DMS 273 (cell line): ENCODE measurements at regions not wholly inside any gene's neighbourhood (a gene's known extent, or its start where the extent isn't known, plus 50 kb on each side); places are given as distances from the start of the nearest gene placed in this dataset.
A peak's percentile ranks its signal among the peaks of the same experiment; 100 is the strongest.
"Not testable (repeated sequence)": the region's sequence is repeated elsewhere in the genome, so short reads cannot be mapped to it uniquely, and the experiment has no call there.

Experiments used
- DNase-seq: peaks from one replicate; lab custom pipeline; 2025; ENCODE audit not compliant: unreplicated experiment; lab: John Stamatoyannopoulos, UW

DNA sequence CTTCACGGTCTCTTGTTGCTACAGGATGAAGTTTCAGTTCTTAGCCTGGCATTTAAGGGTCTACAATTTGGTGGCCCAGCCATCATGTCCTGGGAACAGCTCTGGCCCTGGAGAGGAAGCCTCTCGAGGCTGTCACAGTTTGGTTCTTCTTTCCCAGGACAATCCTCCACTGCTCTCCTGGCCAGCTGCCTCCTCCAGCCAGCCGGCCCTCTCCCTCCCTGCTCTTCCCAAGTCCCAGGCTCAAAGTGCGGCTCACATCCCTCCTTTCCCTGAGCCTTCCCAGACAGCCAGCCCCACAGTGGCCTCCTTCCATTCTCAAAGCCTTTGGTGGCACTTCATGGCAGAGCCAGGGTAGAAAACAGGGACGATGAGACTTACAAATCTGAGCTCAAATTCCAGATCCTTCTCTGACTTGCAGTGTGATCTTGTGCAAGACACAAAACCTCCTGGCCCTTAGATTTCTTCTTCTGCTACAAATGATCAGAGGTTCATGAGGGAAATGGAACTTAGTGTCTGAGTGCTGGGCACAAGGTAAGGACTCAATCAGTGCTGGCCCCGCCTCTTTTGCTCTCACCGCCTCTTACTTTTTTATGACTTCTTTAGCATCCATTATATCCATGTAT is 223.8 kb upstream of the ECI2 start:
- no peak for DNase-seq

- DNase-seq: peak; percentile 78
Measured at GRCh38 chr6:4358414-4359107, 223.2 kb upstream of the ECI2 start.

DNA sequence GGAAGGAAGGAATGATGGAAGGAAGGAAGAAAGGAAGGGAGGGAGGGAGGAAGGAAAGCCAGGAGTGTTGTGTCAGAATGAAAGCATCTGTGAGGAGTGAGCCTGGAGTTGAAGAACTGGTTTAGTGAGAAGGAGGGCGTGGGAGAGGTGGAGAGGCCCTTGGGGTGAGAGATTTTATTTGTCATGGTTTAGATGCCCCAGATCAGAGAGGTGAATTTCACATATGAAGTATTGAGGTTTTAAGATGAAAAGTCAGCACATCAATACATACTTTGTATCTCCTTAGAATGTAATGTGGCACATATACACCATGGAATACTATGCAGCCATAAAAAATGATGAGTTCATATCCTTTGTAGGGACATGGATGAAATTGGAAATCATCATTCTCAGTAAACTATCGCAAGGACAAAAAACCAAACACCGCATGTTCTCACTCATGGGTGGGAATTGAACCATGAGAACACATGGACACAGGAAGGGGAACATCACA is 222.3 kb upstream of the ECI2 start:
- DNase-seq: not testable (repeated sequence)

DNA sequence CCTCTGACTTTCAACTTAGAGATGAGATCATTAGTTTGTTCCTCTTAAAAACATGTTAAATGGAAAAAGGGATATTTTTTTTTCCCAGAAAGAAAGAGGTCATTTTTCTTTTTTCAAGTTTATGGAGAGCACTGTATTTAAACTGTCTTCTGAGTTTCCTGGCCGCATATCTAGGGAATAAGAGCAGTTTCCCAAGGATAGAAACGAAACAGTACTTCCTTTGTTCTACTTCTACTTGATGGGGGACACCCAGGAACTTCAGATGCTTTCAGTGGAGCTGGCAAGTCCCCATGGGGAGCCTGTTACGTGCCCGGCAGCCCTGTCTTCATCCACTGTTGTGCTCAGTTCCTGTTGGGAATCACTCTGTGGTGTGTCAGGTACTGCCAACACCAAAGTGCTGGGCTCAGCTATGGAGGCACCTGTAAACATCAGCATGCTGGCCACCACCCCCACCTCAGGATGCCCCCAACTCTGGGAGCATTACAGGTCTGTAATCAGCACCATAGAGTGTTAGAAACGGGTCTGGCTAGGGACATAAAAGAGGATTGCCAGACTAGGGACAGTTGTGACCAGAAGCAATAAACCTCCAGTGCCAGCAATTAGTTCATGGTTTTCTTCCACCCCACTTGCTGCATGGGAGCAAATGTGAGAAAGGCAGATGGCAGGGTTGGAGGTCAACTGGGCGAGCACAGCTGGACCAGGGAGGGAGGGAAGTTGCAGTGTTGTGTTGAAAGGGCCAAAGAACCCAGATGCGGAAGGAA is 221.7 kb upstream of the ECI2 start:
- no peak for DNase-seq

DNA sequence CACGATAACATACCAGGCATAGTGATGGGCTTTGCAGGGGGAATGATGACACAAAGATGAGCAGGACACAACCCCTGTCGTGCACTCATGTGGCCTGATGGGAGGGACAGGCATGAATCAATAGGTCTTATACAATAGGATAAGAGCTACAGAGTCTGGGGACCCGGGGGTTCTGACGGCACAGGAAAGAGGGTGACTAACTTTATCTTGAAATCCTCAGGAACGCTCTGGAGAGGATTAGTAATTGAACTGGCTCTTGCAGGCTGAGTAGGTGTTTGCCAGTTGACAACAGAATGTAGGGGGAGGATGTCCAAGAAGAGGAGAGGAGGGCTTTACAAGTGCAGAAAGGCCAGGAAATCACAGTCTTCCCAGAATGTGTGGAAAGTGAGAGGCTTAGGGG is 219.9 kb upstream of the ECI2 start:
- no peak for DNase-seq

GRCh38 chr6:4354181-4354580 is 218.8 kb upstream of the ECI2 start:
- peak; percentile 9 for DNase-seq

DNA sequence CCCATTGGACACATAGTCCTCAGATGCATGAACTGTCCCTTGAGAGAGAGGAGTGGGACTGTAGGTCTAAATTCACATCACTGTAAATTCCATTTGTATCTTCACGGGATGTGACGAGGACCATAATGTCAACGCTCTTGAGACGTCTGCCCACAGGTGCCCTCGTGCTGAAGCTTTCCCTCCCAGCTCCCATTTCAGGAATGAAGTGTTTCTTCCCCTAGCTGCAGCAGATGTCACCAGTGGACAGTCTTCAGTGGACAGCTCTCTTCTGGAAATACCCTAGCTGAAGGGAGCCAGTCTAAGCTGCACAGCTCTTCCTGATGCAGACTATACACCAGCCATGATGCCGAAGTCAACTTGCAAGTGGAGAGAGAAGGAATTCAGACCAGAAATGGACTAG is 217.4 kb upstream of the ECI2 start:
- DNase-seq: no peak

DNA sequence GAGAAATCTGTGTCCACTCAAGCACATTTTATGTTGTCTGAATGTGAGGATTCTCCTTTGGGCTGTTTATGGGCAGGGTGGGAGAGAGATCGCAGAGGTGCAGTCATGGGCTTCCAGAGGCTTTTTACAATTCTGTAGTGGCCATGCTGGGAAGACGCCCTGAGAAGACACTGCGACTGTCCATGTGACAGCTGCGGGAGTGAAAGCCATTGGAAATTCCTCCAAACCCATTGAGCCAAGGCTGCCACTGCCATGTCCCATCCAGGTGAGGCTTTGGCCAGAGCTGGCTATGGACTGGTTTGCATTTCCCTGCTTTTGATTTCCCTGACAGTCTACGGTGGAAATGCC is 216.9 kb upstream of the ECI2 start:
- no peak for DNase-seq

- peak; percentile 44 for DNase-seq
Measured at GRCh38 chr6:4351520-4352321, 216.3 kb upstream of the ECI2 start.

GRCh38 chr6:4350567-4351519 is 215.5 kb upstream of the ECI2 start:
- DNase-seq: no peak

- DNase-seq: no peak
Measured at GRCh38 chr6:4349931-4350330, 214.6 kb upstream of the ECI2 start.

GRCh38 chr6:4349323-4349722 is 213.9 kb upstream of the ECI2 start:
- DNase-seq: no peak

DNA sequence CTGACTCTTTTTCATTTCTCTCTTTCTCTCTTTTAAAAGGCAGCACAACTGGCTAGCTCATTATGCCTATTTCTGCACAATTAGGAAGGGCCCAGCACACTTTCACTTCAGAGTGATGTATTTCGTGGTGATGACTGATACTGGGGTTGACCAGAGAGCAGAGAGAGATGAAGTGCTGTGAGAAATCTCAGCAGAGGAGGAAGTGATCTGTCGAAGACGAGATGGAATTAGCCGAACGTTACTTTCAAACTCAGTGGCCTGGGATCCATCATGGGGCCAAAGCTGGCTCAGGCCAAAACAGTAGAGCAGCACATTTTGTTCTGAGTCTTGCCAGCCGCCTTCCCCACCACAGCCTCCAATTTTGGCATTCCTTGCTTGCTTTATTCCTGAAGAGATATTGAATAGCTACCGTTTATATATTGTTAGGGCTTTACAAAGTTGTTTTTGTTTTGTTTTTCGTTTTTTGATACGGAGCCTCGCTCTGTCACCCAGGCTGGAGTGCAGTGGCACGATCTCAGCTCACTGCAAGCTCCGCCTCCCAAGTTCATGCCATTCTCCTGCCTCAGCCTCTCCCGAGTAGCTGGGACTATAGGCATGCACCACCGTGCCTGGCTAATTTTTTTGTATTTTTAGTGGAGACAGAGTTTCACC is 213.2 kb upstream of the ECI2 start:
- no peak for DNase-seq

- DNase-seq: no peak
Measured at GRCh38 chr6:4347877-4348276, 212.5 kb upstream of the ECI2 start.

- no peak for DNase-seq
Measured at GRCh38 chr6:4346659-4347333, 211.4 kb upstream of the ECI2 start.

DNA sequence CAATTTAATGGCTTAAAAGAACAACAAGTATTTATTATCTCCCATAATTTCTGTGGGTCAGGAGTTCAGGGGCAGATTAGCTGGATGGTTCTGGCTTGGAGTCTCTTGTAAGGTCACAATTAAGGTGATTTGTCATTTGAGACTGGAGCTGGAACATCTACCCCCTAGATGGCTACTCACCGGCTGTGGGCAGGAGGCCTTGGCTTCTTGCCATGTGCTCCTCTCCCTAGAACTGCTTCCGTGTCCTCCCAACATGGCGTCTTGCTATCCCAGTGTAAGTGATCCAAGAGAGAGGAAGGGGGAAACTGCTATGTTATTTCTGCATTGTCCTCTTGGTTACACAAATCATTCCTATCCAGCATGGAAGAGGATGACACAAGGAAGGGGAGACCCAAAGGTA is 210.2 kb upstream of the ECI2 start:
- DNase-seq: no peak

GRCh38 chr6:4344317-4344899 is 209.0 kb upstream of the ECI2 start:
- no peak for DNase-seq

- no peak for DNase-seq
Measured at GRCh38 chr6:4342407-4343137, 207.2 kb upstream of the ECI2 start.
